ENCODE measurements at regions not wholly inside any gene's neighbourhood (a gene's known extent, or its start where the extent isn't known, plus 50 kb on each side); places are given as distances from the start of the nearest gene placed in this dataset.

GRCh38 chr4:101418466-101418865 is 71.1 kb upstream of the PPP3CA start (continued):
- no peak for TF ChIP-seq FOXP4 (CRISPR knock-in tag; IDR thresholded peaks at IDR 0.05)
- no peak for TF ChIP-seq FOXJ3 (CRISPR knock-in tag; IDR thresholded peaks at IDR 0.05; ENCODE audit: borderline replicate concordance)
- no peak for TF ChIP-seq ZNF263 (CRISPR knock-in tag; IDR thresholded peaks at IDR 0.05; ENCODE audit: low read depth)
- TF ChIP-seq OVOL2 (CRISPR knock-in tag; IDR thresholded peaks at IDR 0.05; ENCODE audit: borderline replicate concordance), result no peak
- TF ChIP-seq ATF2 (CRISPR knock-in tag; IDR thresholded peaks at IDR 0.05; ENCODE audit: borderline replicate concordance, low read depth), result no peak
- no peak for TF ChIP-seq NR1H2 (CRISPR knock-in tag; IDR thresholded peaks at IDR 0.05)

GRCh38 chr4:101418055-101418454 is 70.7 kb upstream of the PPP3CA start:
- ChIA-PET POLR2A (no interaction called here), CTCF (interaction anchor here (0.6 to 1.2 kb wide), 2 partner anchors 47 to 248 kb away, joined by 3 read pairs; no protein-coding TSS in a partner anchor)
- DNase-seq (ENCODE audit: low spot score) (no peak), ATAC-seq (no peak)
- peaks cover 26% of the 10 kb centered on the region for H3K4me1 Mint-ChIP-seq
- H3K27me3 Mint-ChIP-seq (ENCODE audit: low read depth), result no peaks in the 10 kb centered on the region
- H3K4me3 Mint-ChIP-seq, result no peak overlapping the region
- no peaks in the 10 kb centered on the region for H3K36me3 Mint-ChIP-seq
- peaks cover under 1% of the 10 kb centered on the region for H3K9me3 Mint-ChIP-seq
- no peak overlapping the region for H3K27ac Mint-ChIP-seq
- TF ChIP-seq ZMAT4 (CRISPR knock-in tag; IDR thresholded peaks at IDR 0.05) (no peak), GTF2I (CRISPR knock-in tag; conservative IDR thresholded peaks at IDR 0.05) (no peak), PRDM15 (CRISPR knock-in tag; IDR thresholded peaks at IDR 0.05) (no peak), MLX (CRISPR knock-in tag; IDR thresholded peaks at IDR 0.05) (no peak), OVOL2 (CRISPR knock-in tag; IDR thresholded peaks at IDR 0.05; ENCODE audit: borderline replicate concordance) (no peak), TCF7 (CRISPR knock-in tag; IDR thresholded peaks at IDR 0.05; ENCODE audit: low read depth) (no peak), SP1 (CRISPR knock-in tag; conservative IDR thresholded peaks at IDR 0.05) (no peak), USF1 (CRISPR knock-in tag; IDR thresholded peaks at IDR 0.05) (no peak), GABPB1 (CRISPR knock-in tag; IDR thresholded peaks at IDR 0.05) (no peak), FOXP4 (CRISPR knock-in tag; IDR thresholded peaks at IDR 0.05) (no peak), EMX1 (CRISPR knock-in tag; IDR thresholded peaks at IDR 0.05) (no peak), E2F4 (CRISPR knock-in tag; IDR thresholded peaks at IDR 0.05; ENCODE audit: borderline replicate concordance, low read depth) (no peak), E2F1 (CRISPR knock-in tag; IDR thresholded peaks at IDR 0.05) (no peak), ZBTB43 (CRISPR knock-in tag; IDR thresholded peaks at IDR 0.05) (no peak)
